K562 (cell line): ENCODE measurements at regions not wholly inside any gene's neighbourhood (a gene's known extent, or its start where the extent isn't known, plus 50 kb on each side); places are given as distances from the start of the nearest gene placed in this dataset.

Source experiments
- ATAC-seq: fragments of 200-7000 bp; cut with Tn5 transposase; 3 replicates; pipeline ENCODE4 v1.9.1; 2020; ENCODE audit warnings: moderate library complexity
- BruUV-seq: library from RNA; stranded (reverse); fragments of 400-500 nt; replicated peaks from 2 replicates; lab custom pipeline; 2021; lab: Mats Ljungman, UMichigan
- CTCF ChIA-PET: fragments of 300-600 bp; formaldehyde crosslinking; extraction: SDS; loops from one replicate; lab custom pipeline; 2021; ENCODE audit warnings: low intra/inter-chr PET ratio; lab: Yijun Ruan, JAX
- POLR2A ChIA-PET: fragments of 300-600, 350-650 bp; sonication (Branson Sonifier 250); formaldehyde crosslinking; extraction: SDS; loops from one replicate; lab custom pipeline; 2021; ENCODE audit warnings: antibody characterized with exemption, inconsistent platforms; lab: Yijun Ruan, JAX
- DNase-seq, 4 experiments: peaks; one replicate each; pipeline versions ENCODE4 v3.0.0 to v3.0.0-alpha.2; 2011 to 2018; ENCODE audit warnings: low spot score in 3 of 4, mixed read lengths in 3 of 4; ENCODE audit errors: extremely low read depth in 1 of 4
- FAIRE-seq: peaks from 2 replicates; lab custom pipeline; 2011; peaks lifted over from hg19 to GRCh38; lab: Jason Lieb, UNC
- H2AFZ ChIP-seq: 2 replicates; pipeline ENCODE4 v1.6.0; 2011; ENCODE audit warnings: low read depth, low read length, control low read depth, inconsistent platforms
- H3K27ac ChIP-seq: fragments of 200-600 bp; 3 replicates; pipeline ENCODE4 v1.8.0; 2011; ENCODE audit warnings: low read depth, mild to moderate bottlenecking, control low read depth, inconsistent platforms, low read length, moderate library complexity, mixed read lengths; ENCODE audit errors: extremely low read depth
- H3K27me3 ChIP-seq, 2 experiments: fragments of 300-600 bp in 1 of 2; 2 replicates in 1 of 2; 3 replicates in 1 of 2; pipeline versions ENCODE4 v1.6.0 to v1.8.0; 2011; ENCODE audit warnings: inconsistent platforms in 2 of 2, low read length in 2 of 2, mild to moderate bottlenecking in 1 of 2, mixed read lengths in 1 of 2, moderate library complexity in 1 of 2; ENCODE audit not compliant: control insufficient read depth in 2 of 2, insufficient read depth in 2 of 2
- H3K36me3 ChIP-seq: fragments of 300-600 bp; 3 replicates; pipeline ENCODE4 v1.8.0; 2011; ENCODE audit warnings: mild to moderate bottlenecking, low read length, inconsistent platforms; ENCODE audit not compliant: control insufficient read depth, insufficient read depth
- H3K4me1 ChIP-seq, 2 experiments: fragments of 200-600 bp in 1 of 2; replicated peaks in 1 of 2; 2 replicates in 1 of 2; 3 replicates in 1 of 2; pipeline versions ENCODE4 v1.5.1 to v1.8.0; 2011; ENCODE audit warnings: inconsistent platforms in 2 of 2, low read length in 2 of 2, mild to moderate bottlenecking in 1 of 2, mixed read lengths in 1 of 2, moderate library complexity in 1 of 2; ENCODE audit not compliant: control insufficient read depth in 2 of 2, insufficient read depth in 2 of 2
- H3K4me2 ChIP-seq: 2 replicates; pipeline ENCODE4 v1.6.1; 2011; ENCODE audit warnings: low read length, control low read depth, inconsistent platforms, mixed read lengths; ENCODE audit not compliant: insufficient read depth
- H3K4me3 ChIP-seq: fragments of 200-600 bp; sonication (generic), shearing (Covaris generic); 2 replicates; pipeline ENCODE4 v1.5.1; 2016; ENCODE audit warnings: control low read depth, inconsistent platforms
- H3K79me2 ChIP-seq: fragments of 200-600 bp; 3 replicates; pipeline ENCODE4 v1.8.0; 2011; ENCODE audit warnings: low read length, inconsistent platforms; ENCODE audit not compliant: control insufficient read depth, insufficient read depth
- H3K9ac ChIP-seq, 2 experiments: 2 replicates each; pipeline versions ENCODE4 v1.6.0 to v1.6.1; 2011; ENCODE audit warnings: low read depth in 2 of 2, low read length in 2 of 2, control low read depth in 1 of 2, inconsistent platforms in 1 of 2, mild to moderate bottlenecking in 1 of 2, mixed read lengths in 1 of 2; ENCODE audit not compliant: insufficient read depth in 1 of 2
- H3K9me1 ChIP-seq: one replicate; pipeline ENCODE4 v1.6.0; 2011; ENCODE audit warnings: inconsistent platforms, mild to moderate bottlenecking, low read length, moderate library complexity; ENCODE audit not compliant: control insufficient read depth, insufficient read depth
- H3K9me3 ChIP-seq: replicated peaks from 2 replicates; pipeline ENCODE4 v1.5.1; 2011; ENCODE audit warnings: low read depth, low read length, inconsistent platforms; ENCODE audit not compliant: control insufficient read depth, insufficient read depth
- H4K20me1 ChIP-seq: replicated peaks from 2 replicates; pipeline ENCODE4 v1.6.1; 2011; ENCODE audit warnings: low read length, inconsistent platforms, mixed read lengths; ENCODE audit not compliant: control insufficient read depth, insufficient read depth
- FOXA3 ChIP-seq, 2 experiments: fragments of 450-650 bp in 1 of 2; sonication (generic) in 1 of 2; formaldehyde crosslinking; IDR thresholded peaks in 1 of 2; conservative IDR thresholded peaks in 1 of 2; 2 replicates each; pipeline versions ENCODE4 v1.4.0 to v1.8.0; 2020 to 2022; ENCODE audit warnings: mild to moderate bottlenecking in 2 of 2, missing genetic modification reagents in 1 of 2
- IRF9 ChIP-seq: fragments of 450-650 bp; IDR thresholded peaks from 2 replicates; pipeline ENCODE4 v1.6.1; 2016; ENCODE audit warnings: missing biosample characterization, missing genetic modification characterization
- JUND ChIP-seq, 2 experiments: IDR thresholded peaks; 2 replicates in 1 of 2; 3 replicates in 1 of 2; pipeline ENCODE4 v1.6.1; 2011; ENCODE audit warnings: borderline replicate concordance in 2 of 2, low read depth in 2 of 2, low read length in 2 of 2, improper control_type of control experiment in 1 of 2, missing biosample characterization in 1 of 2, missing genetic modification characterization in 1 of 2, missing genetic modification reagents in 1 of 2
- MTA3 ChIP-seq: fragments of 450-650 bp; formaldehyde crosslinking; IDR thresholded peaks from 2 replicates; pipeline ENCODE4 v1.6.1; 2017; ENCODE audit warnings: mild to moderate bottlenecking, borderline replicate concordance
- NBN ChIP-seq: fragments of 450-650 bp; IDR thresholded peaks from 2 replicates; pipeline ENCODE4 v1.6.1; 2016; ENCODE audit warnings: low read depth, mild to moderate bottlenecking
- NR2C2 ChIP-seq, 2 experiments: fragments of 200-800 bp in 1 of 2; sonication (Bioruptor generic) in 1 of 2; sonication (generic) in 1 of 2; formaldehyde crosslinking in 1 of 2; IDR thresholded peaks; 2 replicates each; pipeline versions ENCODE4 v1.6.1 to v1.8.0; 2016 to 2022; ENCODE audit warnings: mild to moderate bottlenecking in 1 of 2, missing compliant biosample characterization in 1 of 2, missing genetic modification characterization in 1 of 2, missing genetic modification reagents in 1 of 2
- POU5F1 ChIP-seq: fragments of 150-350 bp; IDR thresholded peaks from 2 replicates; pipeline ENCODE4 v1.6.1; 2014; ENCODE audit warnings: borderline replicate concordance, low read length, low read depth, mild to moderate bottlenecking; ENCODE audit not compliant: partially characterized antibody
- PTBP1 ChIP-seq: fragments of 200-400 bp; formaldehyde crosslinking; IDR thresholded peaks from 2 replicates; pipeline ENCODE4 v1.6.1; 2017; ENCODE audit warnings: low read depth, low read length
- SETDB1 ChIP-seq: IDR thresholded peaks from one replicate; pipeline ENCODE4 v1.6.1; 2012; ENCODE audit warnings: low read length, control low read depth, inconsistent platforms
- SMC3 ChIP-seq: conservative IDR thresholded peaks from 2 replicates; pipeline ENCODE4 v1.6.1; 2011; ENCODE audit warnings: low read depth, low read length, improper control_type of control experiment; ENCODE audit not compliant: insufficient read depth
- WGBS: fragments of 100-300 bp; shearing (Covaris generic); methylation state at CpG from one replicate; pipeline ENCODE4 v1.1.6; 2016; ENCODE audit warnings: low coverage, mixed read lengths; ENCODE audit not compliant: insufficient coverage; ENCODE audit errors: missing lambda C conversion rate; 5-methylcytosine and 5-hydroxymethylcytosine counted together
- in situ Hi-C: fragments of 300-500 bp; cut with MboI; formaldehyde crosslinking; loops from 4 replicates; pipeline ENCODE4 v1.15.0; 2018; ENCODE audit warnings: inconsistent platforms, mixed read lengths
- intact Hi-C: fragments of 100-400 bp; cut with micrococcal nuclease; formaldehyde crosslinking; loops from 2 replicates; pipeline ENCODE4 v1.14.2; 2022

- Histone ChIP-seq H4K20me1 (no peaks in the 10 kb centered on the region), H3K27me3 (no peaks in the 10 kb centered on the region), H3K27ac (no peak overlapping the region), H3K9me1 (no peaks in the 10 kb centered on the region), H2AFZ (no peak overlapping the region), H3K9ac (no peak overlapping the region), H3K4me3 (no peak overlapping the region), H3K4me1 (no peaks in the 10 kb centered on the region), H3K79me2 (no peaks in the 10 kb centered on the region), H3K4me2 (no peak overlapping the region), H3K36me3 (no peaks in the 10 kb centered on the region), H3K9me3 (no peaks in the 10 kb centered on the region)
- ChIA-PET CTCF (no interaction called here), POLR2A (no interaction called here)
- TF ChIP-seq FOXA3 (CRISPR knock-in tag; conservative IDR thresholded peaks at IDR 0.05 in 1 of 2, IDR thresholded peaks at IDR 0.05 in 1 of 2) (no peak), JUND (IDR thresholded peaks at IDR 0.05; ENCODE audit: borderline replicate concordance, low read depth, low read length) (no peak), JUND (tag; IDR thresholded peaks at IDR 0.05; ENCODE audit: borderline replicate concordance, low read depth, low read length) (no peak), NBN (no peak), PTBP1 (no peak), MTA3 (no peak)
- ATAC-seq (no peak), FAIRE-seq (no peak), DNase-seq (no peak)
- intact Hi-C loops: no loop called here
- no TSS peak for BruUV-seq
- in situ Hi-C loops: no loop called here
- 1% methylated on average over 3 of the region's 3 CpGs for WGBS
These were observed 444.2 kb upstream of the CYLC2 start for GRCh38 chr9:102550886-102551285.

GRCh38 chr9:102550266-102550665 is 444.9 kb upstream of the CYLC2 start:
- Histone ChIP-seq H3K9me1 (no peaks in the 10 kb centered on the region), H4K20me1 (no peaks in the 10 kb centered on the region), H2AFZ (no peak overlapping the region), H3K9ac (no peak overlapping the region), H3K27me3 (no peaks in the 10 kb centered on the region), H3K9me3 (no peaks in the 10 kb centered on the region), H3K27ac (no peak overlapping the region), H3K4me2 (no peak overlapping the region), H3K36me3 (no peaks in the 10 kb centered on the region), H3K4me3 (no peak overlapping the region), H3K4me1 (no peaks in the 10 kb centered on the region), H3K79me2 (no peaks in the 10 kb centered on the region)
- intact Hi-C loops: no loop called here
- DNase-seq (no peak), FAIRE-seq (no peak), ATAC-seq (no peak)
- in situ Hi-C loops: no loop called here
- BruUV-seq: no TSS peak
- ChIA-PET CTCF (no interaction called here), POLR2A (no interaction called here)
- TF ChIP-seq SMC3 (no peak), SETDB1 (no peak), NR2C2 (CRISPR knock-in tag; IDR thresholded peaks at IDR 0.05) (no peak), NR2C2 (tag; IDR thresholded peaks at IDR 0.05) (no peak), IRF9 (no peak), POU5F1 (no peak)
